Sigmoid colon (tissue), 6 donors: ENCODE measurements at regions not wholly inside any gene's neighbourhood (a gene's known extent, or its start where the extent isn't known, plus 50 kb on each side); places are given as distances from the start of the nearest gene placed in this dataset.
A peak's percentile ranks its signal among the peaks of the same experiment; 100 is the strongest.

Experiments
- DNase-seq: peaks from one replicate; pipeline ENCODE4 v3.0.0-alpha.2; 2019
- H3K27ac ChIP-seq, 4 donors: fragments of 200-600 bp; sonication (generic); one replicate each; pipeline ENCODE4 v1.5.1; 2016 to 2019; ENCODE audit warnings: mild to moderate bottlenecking in 1 of 4
- H3K27me3 ChIP-seq, 3 donors: fragments of 200-600 bp; sonication (generic); one replicate each; pipeline ENCODE4 v1.5.1; 2019; ENCODE audit warnings: mild to moderate bottlenecking in 1 of 3
- H3K36me3 ChIP-seq, 4 donors: fragments of 200-600 bp; sonication (generic); one replicate each; pipeline ENCODE4 v1.5.1; 2016 to 2019
- H3K4me1 ChIP-seq, 4 donors: fragments of 200-600 bp; sonication (generic); one replicate each; pipeline ENCODE4 v1.5.1; 2017 to 2019
- H3K4me3 ChIP-seq, 4 donors: fragments of 200-600 bp; sonication (generic); one replicate each; pipeline ENCODE4 v1.5.1; 2017 to 2019; ENCODE audit warnings: mild to moderate bottlenecking in 2 of 4, moderate library complexity in 1 of 4
- H3K9me3 ChIP-seq, 4 donors: fragments of 200-600 bp in 3 of 4; sonication (generic) in 3 of 4; one replicate each; pipeline versions ENCODE4 v1.5.1 to v1.6.1; 2013 to 2019
- CTCF ChIP-seq, 4 experiments: fragments of 450-650 bp in 3 of 4; fragments of 200-600 bp in 1 of 4; IDR thresholded peaks; one replicate each; pipeline ENCODE4 v1.5.1; 2016 to 2019; ENCODE audit warnings: antibody characterized with exemption in 4 of 4, mild to moderate bottlenecking in 3 of 4, moderate library complexity in 2 of 4
- EP300 ChIP-seq, 4 donors: sonication (generic); formaldehyde crosslinking; IDR thresholded peaks; one replicate each; pipeline ENCODE4 v1.6.1; 2017; ENCODE audit warnings: antibody characterized with exemption in 4 of 4
- POLR2A ChIP-seq, 2 donors: fragments of 450-650 bp; IDR thresholded peaks; one replicate each; pipeline ENCODE4 v1.6.1; 2016; ENCODE audit warnings: antibody characterized with exemption in 2 of 2, mild to moderate bottlenecking in 2 of 2, moderate library complexity in 2 of 2
- POLR2AphosphoS5 ChIP-seq, 4 donors: sonication (generic); formaldehyde crosslinking; IDR thresholded peaks; one replicate each; pipeline ENCODE4 v1.6.1; 2017; ENCODE audit warnings: antibody characterized with exemption in 4 of 4
- WGBS, 2 donors: extraction: QIAGEN DNeasy Blood & Tissue Kit; methylation state at CpG; one replicate each; pipeline ENCODE4 v1.1.7; 2013; 5-methylcytosine and 5-hydroxymethylcytosine counted together
- intact Hi-C: fragments of 100-400 bp; cut with DNase I; formaldehyde crosslinking; loops from one replicate; pipeline ENCODE4 v1.15.1; 2023
- donor health status: healthy with polysubstance abuse.
- donor health status: healthy.

- Histone ChIP-seq H3K4me1 (no peaks in the 10 kb centered on the region), H3K27me3 (no peaks in the 10 kb centered on the region), H3K36me3 (no peaks in the 10 kb centered on the region), H3K27ac (no peak overlapping the region), H3K4me3 (no peak overlapping the region), H3K9me3 (no peaks in the 10 kb centered on the region)
- TF ChIP-seq CTCF (IDR thresholded peaks at IDR 0.05) = no peak
- TF ChIP-seq POLR2AphosphoS5 (IDR thresholded peaks at IDR 0.05) = no peak
- TF ChIP-seq EP300 (IDR thresholded peaks at IDR 0.05) = no peak
- intact Hi-C loops = no loop called here
- DNase-seq = no peak
Measured at GRCh38 chr12:105729926-105730325, 399.4 kb downstream of the C12orf75 start.

GRCh38 chr12:105733579-105733978 is 403.1 kb downstream of the C12orf75 start:
- H3K4me3 ChIP-seq = no peak overlapping the region
- intact Hi-C loops = no loop called here
- no peak overlapping the region for H3K27ac ChIP-seq
- 5 to 44% methylated on average over 1 of the region's 1 CpG for WGBS, 2 donors
- TF ChIP-seq POLR2A (IDR thresholded peaks at IDR 0.05) (no peak), CTCF (IDR thresholded peaks at IDR 0.05) (no peak), POLR2AphosphoS5 (IDR thresholded peaks at IDR 0.05) (no peak), EP300 (IDR thresholded peaks at IDR 0.05) (no peak)
- no peaks in the 10 kb centered on the region for H3K27me3 ChIP-seq
- H3K9me3 ChIP-seq = no peaks in the 10 kb centered on the region
- no peaks in the 10 kb centered on the region for H3K4me1 ChIP-seq
- no peaks in the 10 kb centered on the region for H3K36me3 ChIP-seq
- no peak for DNase-seq

GRCh38 chr12:105736498-105736897 is 402.3 kb downstream of the NUAK1 start:
- no peak overlapping the region for H3K4me3 ChIP-seq
- 51 to 70% methylated on average over 5 of the region's 5 CpGs for WGBS, 2 donors
- TF ChIP-seq POLR2AphosphoS5 (IDR thresholded peaks at IDR 0.05) (no peak), CTCF (IDR thresholded peaks at IDR 0.05) (no peak), EP300 (IDR thresholded peaks at IDR 0.05) (no peak), POLR2A (IDR thresholded peaks at IDR 0.05) (no peak)
- H3K27ac ChIP-seq = no peak overlapping the region
- intact Hi-C loops = no loop called here
- peaks cover 0 to 14% (median 12%) of the 10 kb centered on the region in 4 donors for H3K4me1 ChIP-seq
- no peaks in the 10 kb centered on the region for H3K36me3 ChIP-seq
- no peaks in the 10 kb centered on the region for H3K27me3 ChIP-seq
- no peaks in the 10 kb centered on the region for H3K9me3 ChIP-seq
- DNase-seq = no peak

GRCh38 chr12:105738051-105738450 is 400.7 kb downstream of the NUAK1 start:
- no peaks in the 10 kb centered on the region for H3K36me3 ChIP-seq
- H3K4me1 ChIP-seq = peaks cover 0 to 21% (median 15%) of the 10 kb centered on the region in 4 donors
- intact Hi-C loops = no loop called here
- no peaks in the 10 kb centered on the region for H3K27me3 ChIP-seq
- H3K4me3 ChIP-seq = no peak overlapping the region
- peak overlapping the region in 3 of 4 donors; percentile 7 to 36 (median 34) for H3K27ac ChIP-seq
- no peaks in the 10 kb centered on the region for H3K9me3 ChIP-seq
- TF ChIP-seq CTCF (IDR thresholded peaks at IDR 0.05) = no peak
- TF ChIP-seq EP300 (IDR thresholded peaks at IDR 0.05) = no peak
- TF ChIP-seq POLR2AphosphoS5 (IDR thresholded peaks at IDR 0.05) = peak in 1 of 4 donors; percentile 32
- no peak for TF ChIP-seq POLR2A (IDR thresholded peaks at IDR 0.05)
- 69 to 75% methylated on average over 9 of the region's 9 CpGs for WGBS, 2 donors
- DNase-seq = no peak

- peaks cover 0 to 21% (median 15%) of the 10 kb centered on the region in 4 donors for H3K4me1 ChIP-seq
- WGBS, 2 donors = 61 to 67% methylated on average over 2 of the region's 2 CpGs
- H3K36me3 ChIP-seq = no peaks in the 10 kb centered on the region
- intact Hi-C loops = no loop called here
- H3K4me3 ChIP-seq = no peak overlapping the region
- no peaks in the 10 kb centered on the region for H3K27me3 ChIP-seq
- TF ChIP-seq CTCF (IDR thresholded peaks at IDR 0.05) (no peak), POLR2A (IDR thresholded peaks at IDR 0.05) (no peak), EP300 (IDR thresholded peaks at IDR 0.05) (no peak), POLR2AphosphoS5 (IDR thresholded peaks at IDR 0.05) (no peak)
- no peaks in the 10 kb centered on the region for H3K9me3 ChIP-seq
- no peak for DNase-seq
- H3K27ac ChIP-seq = peak overlapping the region in 1 of 4 donors; percentile 36
Measured at GRCh38 chr12:105740369-105740768, 398.4 kb downstream of the NUAK1 start.
